Neuronal stem cell (in vitro differentiated cells): ENCODE measurements at regions not wholly inside any gene's neighbourhood (a gene's known extent, or its start where the extent isn't known, plus 50 kb on each side); places are given as distances from the start of the nearest gene placed in this dataset.

Experiments used
- DNase-seq: peaks from one replicate; pipeline ENCODE4 v3.0.0-alpha.2; 2013; ENCODE audit warnings: low spot score
- H2AFZ ChIP-seq: one replicate; pipeline ENCODE4 v1.6.1; 2013; ENCODE audit warnings: mild to moderate bottlenecking, low read length, inconsistent platforms
- H2AK5ac ChIP-seq: 2 replicates; pipeline ENCODE4 v1.6.1; 2013; ENCODE audit warnings: low read depth, mild to moderate bottlenecking, inconsistent platforms, low read length, moderate library complexity, mixed read lengths
- H2BK120ac ChIP-seq: 2 replicates; pipeline ENCODE4 v1.6.1; 2013; ENCODE audit warnings: low read depth, mild to moderate bottlenecking, inconsistent platforms, low read length, moderate library complexity, mixed read lengths
- H2BK12ac ChIP-seq: one replicate; pipeline ENCODE4 v1.6.1; 2013; ENCODE audit warnings: low read length, inconsistent platforms
- H2BK15ac ChIP-seq: 2 replicates; pipeline ENCODE4 v1.6.1; 2013; ENCODE audit warnings: mild to moderate bottlenecking, low read length, inconsistent platforms, mixed read lengths
- H2BK5ac ChIP-seq: one replicate; pipeline ENCODE4 v1.6.1; 2013; ENCODE audit warnings: inconsistent platforms, mild to moderate bottlenecking, low read length, moderate library complexity
- H3K14ac ChIP-seq: one replicate; pipeline ENCODE4 v1.6.1; 2013; ENCODE audit warnings: low read length, inconsistent platforms
- H3K18ac ChIP-seq: 2 replicates; pipeline ENCODE4 v1.6.1; 2013; ENCODE audit warnings: low read length, inconsistent platforms
- H3K23ac ChIP-seq: 2 replicates; pipeline ENCODE4 v1.6.1; 2013; ENCODE audit warnings: low read depth, mild to moderate bottlenecking, mixed read lengths, low read length, inconsistent platforms; ENCODE audit not compliant: poor library complexity
- H3K27ac ChIP-seq: replicated peaks from 3 replicates; pipeline ENCODE4 v1.5.1; 2013; ENCODE audit warnings: low read length, inconsistent platforms
- H3K27me3 ChIP-seq, 3 experiments: 2 replicates each; pipeline ENCODE4 v1.6.1; 2013; ENCODE audit warnings: low read length in 3 of 3, mild to moderate bottlenecking in 2 of 3, inconsistent platforms in 1 of 3, low read depth in 1 of 3, mixed read lengths in 1 of 3, moderate library complexity in 1 of 3; ENCODE audit not compliant: control insufficient read depth in 3 of 3, insufficient read depth in 3 of 3
- H3K36me3 ChIP-seq, 2 donors: replicated peaks in 1 of 2; 2 replicates each; pipeline ENCODE4 v1.6.1; 2013; ENCODE audit warnings: low read length in 2 of 2; ENCODE audit not compliant: control insufficient read depth in 2 of 2, insufficient read depth in 2 of 2
- H3K4ac ChIP-seq: 2 replicates; pipeline ENCODE4 v1.6.1; 2013; ENCODE audit warnings: inconsistent platforms, mild to moderate bottlenecking, low read length, moderate library complexity
- H3K4me1 ChIP-seq, 2 donors: 1 replicate in 1 of 2; 2 replicates in 1 of 2; pipeline ENCODE4 v1.6.1; 2013; ENCODE audit warnings: low read length in 2 of 2, low read depth in 1 of 2; ENCODE audit not compliant: control insufficient read depth in 2 of 2, insufficient read depth in 1 of 2
- H3K4me2 ChIP-seq: one replicate; pipeline ENCODE4 v1.6.1; 2013; ENCODE audit warnings: mild to moderate bottlenecking, low read length, inconsistent platforms; ENCODE audit not compliant: insufficient read depth, poor library complexity, severe bottlenecking
- H3K4me3 ChIP-seq, 2 donors: 2 replicates each; pipeline ENCODE4 v1.5.1; 2013; ENCODE audit warnings: low read length in 2 of 2, mild to moderate bottlenecking in 2 of 2, inconsistent platforms in 1 of 2, moderate library complexity in 1 of 2
- H3K79me1 ChIP-seq: one replicate; pipeline ENCODE4 v1.6.1; 2013; ENCODE audit warnings: low read depth, mild to moderate bottlenecking, inconsistent platforms, low read length, moderate library complexity
- H3K9ac ChIP-seq: one replicate; pipeline ENCODE4 v1.6.1; 2013; ENCODE audit warnings: mild to moderate bottlenecking, low read depth, low read length, inconsistent platforms; ENCODE audit not compliant: poor library complexity
- H3K9me3 ChIP-seq, 2 donors: replicated peaks in 1 of 2; 2 replicates each; pipeline versions ENCODE3 to v1.6.1; 2013; ENCODE audit warnings: low read length in 2 of 2, mild to moderate bottlenecking in 2 of 2, inconsistent platforms in 1 of 2, low read depth in 1 of 2, mixed read lengths in 1 of 2, moderate library complexity in 1 of 2; ENCODE audit not compliant: control insufficient read depth in 2 of 2, insufficient read depth in 1 of 2
- H4K8ac ChIP-seq: one replicate; pipeline ENCODE4 v1.6.1; 2013; ENCODE audit warnings: low read depth, mild to moderate bottlenecking, inconsistent platforms, low read length, moderate library complexity
- H4K91ac ChIP-seq: one replicate; pipeline ENCODE4 v1.6.1; 2013; ENCODE audit warnings: low read length, low read depth, mild to moderate bottlenecking, inconsistent platforms; ENCODE audit not compliant: poor library complexity
- WGBS, 2 donors: extraction: QIAGEN DNeasy Blood & Tissue Kit; methylation state at CpG; one replicate each; pipeline ENCODE4 v1.1.7; 2013; ENCODE audit warnings: missing lambda C conversion rate in 2 of 2, mixed read lengths in 1 of 2; ENCODE audit not compliant: insufficient read length in 2 of 2, insufficient replicate concordance in 1 of 2; ENCODE audit errors: extremely low coverage in 2 of 2; 5-methylcytosine and 5-hydroxymethylcytosine counted together

GRCh38 chr17:72353502-72353901 lies 232.7 kb downstream of the SOX9 start:
- Histone ChIP-seq H3K4me3 (no peak overlapping the region), H3K27me3 (no peaks in the 10 kb centered on the region), H4K91ac (no peak overlapping the region), H2BK15ac (no peak overlapping the region), H3K4me2 (no peak overlapping the region), H3K18ac (no peak overlapping the region), H3K79me1 (no peaks in the 10 kb centered on the region), H3K36me3 (no peaks in the 10 kb centered on the region), H3K9ac (no peak overlapping the region), H3K4ac (no peak overlapping the region), H2AK5ac (no peak overlapping the region), H2BK120ac (no peak overlapping the region), H3K14ac (no peak overlapping the region), H3K23ac (no peak overlapping the region), H2BK12ac (no peak overlapping the region), H3K4me1 (peaks cover 0 to 6% of the 10 kb centered on the region in 2 donors), H3K9me3 (peaks cover 0 to 2% of the 10 kb centered on the region in 2 donors), H3K27ac (no peak overlapping the region), H2BK5ac (no peak overlapping the region), H2AFZ (no peak overlapping the region), H4K8ac (no peak overlapping the region)
- DNase-seq: no peak
- no CpG with 5 or more reads among the region's 9 CpGs for WGBS, 2 donors

GRCh38 chr17:72354071-72354470 lies 233.3 kb downstream of the SOX9 start:
- H3K9me3 ChIP-seq: peaks cover 0 to 2% of the 10 kb centered on the region in 2 donors
- no peak overlapping the region for H4K91ac ChIP-seq
- no peak overlapping the region for H2BK5ac ChIP-seq
- no peak overlapping the region for H2AK5ac ChIP-seq
- no peak overlapping the region for H2BK120ac ChIP-seq
- no peak for DNase-seq
- H2BK15ac ChIP-seq: no peak overlapping the region
- no peak overlapping the region for H3K23ac ChIP-seq
- no peak overlapping the region for H3K4me3 ChIP-seq
- no CpG with 5 or more reads among the region's 8 CpGs for WGBS, 2 donors
- no peak overlapping the region for H4K8ac ChIP-seq
- H2BK12ac ChIP-seq: no peak overlapping the region
- H3K18ac ChIP-seq: no peak overlapping the region
- H3K14ac ChIP-seq: no peak overlapping the region
- H3K27ac ChIP-seq: no peak overlapping the region
- no peaks in the 10 kb centered on the region for H3K27me3 ChIP-seq
- H3K4ac ChIP-seq: no peak overlapping the region
- no peaks in the 10 kb centered on the region for H3K36me3 ChIP-seq
- H3K79me1 ChIP-seq: no peaks in the 10 kb centered on the region
- peaks cover 0 to 6% of the 10 kb centered on the region in 2 donors for H3K4me1 ChIP-seq
- H3K9ac ChIP-seq: no peak overlapping the region
- no peak overlapping the region for H2AFZ ChIP-seq
- no peak overlapping the region for H3K4me2 ChIP-seq

GRCh38 chr17:72357764-72358365 lies 237.0 kb downstream of the SOX9 start:
- no peaks in the 10 kb centered on the region for H3K4me1 ChIP-seq
- no peak overlapping the region for H3K23ac ChIP-seq
- H2BK15ac ChIP-seq: no peak overlapping the region
- no peak overlapping the region for H3K4ac ChIP-seq
- no peak overlapping the region for H3K14ac ChIP-seq
- H2BK5ac ChIP-seq: no peak overlapping the region
- no peak overlapping the region for H4K8ac ChIP-seq
- no peaks in the 10 kb centered on the region for H3K36me3 ChIP-seq
- no peak overlapping the region for H2AK5ac ChIP-seq
- H3K9me3 ChIP-seq: peaks cover 0 to 2% of the 10 kb centered on the region in 2 donors
- no peak overlapping the region for H2BK12ac ChIP-seq
- no peak overlapping the region for H2AFZ ChIP-seq
- no peaks in the 10 kb centered on the region for H3K27me3 ChIP-seq
- H3K18ac ChIP-seq: no peak overlapping the region
- H4K91ac ChIP-seq: no peak overlapping the region
- H3K27ac ChIP-seq: no peak overlapping the region
- DNase-seq: no peak
- no peak overlapping the region for H3K4me2 ChIP-seq
- H3K4me3 ChIP-seq: no peak overlapping the region
- no peaks in the 10 kb centered on the region for H3K79me1 ChIP-seq
- no peak overlapping the region for H2BK120ac ChIP-seq
- WGBS, 2 donors: no CpG with 5 or more reads among the region's 3 CpGs
- no peak overlapping the region for H3K9ac ChIP-seq

GRCh38 chr17:72358465-72358864 lies 237.6 kb downstream of the SOX9 start:
- Histone ChIP-seq H3K14ac (no peak overlapping the region), H2BK15ac (no peak overlapping the region), H4K8ac (no peak overlapping the region), H3K4me1 (no peaks in the 10 kb centered on the region), H2BK12ac (no peak overlapping the region), H3K27me3 (no peaks in the 10 kb centered on the region), H3K23ac (no peak overlapping the region), H3K18ac (no peak overlapping the region), H2AK5ac (no peak overlapping the region), H3K36me3 (no peaks in the 10 kb centered on the region), H3K9ac (no peak overlapping the region), H2BK5ac (no peak overlapping the region), H3K4ac (no peak overlapping the region), H3K79me1 (no peaks in the 10 kb centered on the region), H3K4me3 (no peak overlapping the region), H2AFZ (no peak overlapping the region), H3K9me3 (peaks cover 0 to 2% of the 10 kb centered on the region in 2 donors), H4K91ac (no peak overlapping the region), H3K4me2 (no peak overlapping the region), H3K27ac (no peak overlapping the region), H2BK120ac (no peak overlapping the region)
- DNase-seq: no peak
